KMS-11 (cell line): ENCODE measurements at regions not wholly inside any gene's neighbourhood (a gene's known extent, or its start where the extent isn't known, plus 50 kb on each side); places are given as distances from the start of the nearest gene placed in this dataset.
A peak's percentile ranks its signal among the peaks of the same experiment; 100 is the strongest.

Experiments used
- H2AFZ ChIP-seq: fragments of 200-600 bp; sonication (generic); 2 replicates; pipeline ENCODE4 v1.6.1; 2016; ENCODE audit warnings: antibody characterized with exemption, mixed run types, low read depth
- H3K27ac ChIP-seq: fragments of 200-600 bp; sonication (generic); 2 replicates; pipeline ENCODE4 v1.6.1; 2016; ENCODE audit warnings: mild to moderate bottlenecking, mixed run types
- H3K27me3 ChIP-seq: fragments of 200-600 bp; sonication (generic); 2 replicates; pipeline ENCODE4 v1.6.1; 2017; ENCODE audit warnings: mild to moderate bottlenecking, low read depth, mixed run types, moderate library complexity; ENCODE audit not compliant: insufficient read depth
- H3K36me3 ChIP-seq: fragments of 200-600 bp; sonication (generic); 2 replicates; pipeline ENCODE4 v1.6.1; 2017; ENCODE audit warnings: mild to moderate bottlenecking, mixed run types; ENCODE audit not compliant: insufficient read depth
- H3K4me1 ChIP-seq: fragments of 200-600 bp; sonication (generic); 2 replicates; pipeline ENCODE4 v1.6.1; 2016; ENCODE audit warnings: mild to moderate bottlenecking, low read depth, mixed run types; ENCODE audit not compliant: poor library complexity, severe bottlenecking
- H3K4me2 ChIP-seq: fragments of 200-600 bp; sonication (generic); 2 replicates; pipeline ENCODE4 v1.7.0; 2016; ENCODE audit warnings: mild to moderate bottlenecking, mixed run types
- H3K4me3 ChIP-seq: fragments of 200-600 bp; sonication (generic); IDR thresholded peaks from 2 replicates; pipeline ENCODE4 v1.6.1; 2017; ENCODE audit warnings: low read depth, low read length, mixed read lengths; ENCODE audit not compliant: insufficient read depth
- H3K79me2 ChIP-seq: fragments of 200-600 bp; sonication (generic); 2 replicates; pipeline ENCODE4 v1.6.1; 2016; ENCODE audit warnings: low read depth, mixed run types; ENCODE audit not compliant: insufficient read depth
- H3K9ac ChIP-seq: fragments of 200-600 bp; sonication (generic); 2 replicates; pipeline ENCODE4 v1.6.1; 2016; ENCODE audit warnings: mild to moderate bottlenecking, mixed run types
- H4K20me1 ChIP-seq: fragments of 200-600 bp; sonication (generic); 2 replicates; pipeline ENCODE4 v1.6.1; 2016; ENCODE audit warnings: mild to moderate bottlenecking, mixed run types; ENCODE audit not compliant: insufficient read depth
- TF ChIP-seq, protein P1 (sequence below): fragments of 200-600 bp; sonication (generic); conservative IDR thresholded peaks from 2 replicates; pipeline ENCODE4 v1.6.1; 2017; ENCODE audit warnings: low read depth, mild to moderate bottlenecking, antibody characterized with exemption, low read length, moderate library complexity, mixed read lengths

DNA sequence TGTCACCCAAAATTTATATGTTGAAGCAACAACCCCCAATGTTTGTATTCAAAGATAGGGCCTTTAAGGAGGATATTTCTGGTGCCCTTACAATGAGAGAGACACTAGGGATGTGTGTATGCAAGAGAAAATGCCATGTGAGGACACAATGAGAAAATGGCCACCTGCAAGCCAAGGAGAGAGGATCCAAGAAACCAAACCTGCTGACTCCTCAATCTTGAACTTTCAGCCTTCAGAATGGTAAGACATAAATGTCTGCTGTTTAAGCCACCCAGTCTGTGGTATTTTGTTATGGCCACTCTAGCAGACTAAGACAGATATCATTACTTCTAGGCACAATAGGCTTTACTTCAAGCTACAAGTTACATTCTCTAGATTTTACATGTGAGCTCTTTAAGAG lies 1145.1 kb upstream of the MAP3K7 start:
- Histone ChIP-seq H3K4me1 (peaks cover 7% of the 10 kb centered on the region), H3K27ac (no peak overlapping the region), H4K20me1 (no peaks in the 10 kb centered on the region), H3K36me3 (no peaks in the 10 kb centered on the region), H3K4me2 (no peak overlapping the region), H3K9ac (no peak overlapping the region), H2AFZ (peak overlapping the region; percentile 26; the same call in 1 of the 2 replicates), H3K27me3 (no peaks in the 10 kb centered on the region), H3K79me2 (no peaks in the 10 kb centered on the region), H3K4me3 (no peak overlapping the region)
- TF ChIP-seq, protein P1, sequence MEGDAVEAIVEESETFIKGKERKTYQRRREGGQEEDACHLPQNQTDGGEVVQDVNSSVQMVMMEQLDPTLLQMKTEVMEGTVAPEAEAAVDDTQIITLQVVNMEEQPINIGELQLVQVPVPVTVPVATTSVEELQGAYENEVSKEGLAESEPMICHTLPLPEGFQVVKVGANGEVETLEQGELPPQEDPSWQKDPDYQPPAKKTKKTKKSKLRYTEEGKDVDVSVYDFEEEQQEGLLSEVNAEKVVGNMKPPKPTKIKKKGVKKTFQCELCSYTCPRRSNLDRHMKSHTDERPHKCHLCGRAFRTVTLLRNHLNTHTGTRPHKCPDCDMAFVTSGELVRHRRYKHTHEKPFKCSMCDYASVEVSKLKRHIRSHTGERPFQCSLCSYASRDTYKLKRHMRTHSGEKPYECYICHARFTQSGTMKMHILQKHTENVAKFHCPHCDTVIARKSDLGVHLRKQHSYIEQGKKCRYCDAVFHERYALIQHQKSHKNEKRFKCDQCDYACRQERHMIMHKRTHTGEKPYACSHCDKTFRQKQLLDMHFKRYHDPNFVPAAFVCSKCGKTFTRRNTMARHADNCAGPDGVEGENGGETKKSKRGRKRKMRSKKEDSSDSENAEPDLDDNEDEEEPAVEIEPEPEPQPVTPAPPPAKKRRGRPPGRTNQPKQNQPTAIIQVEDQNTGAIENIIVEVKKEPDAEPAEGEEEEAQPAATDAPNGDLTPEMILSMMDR = no peak

DNA sequence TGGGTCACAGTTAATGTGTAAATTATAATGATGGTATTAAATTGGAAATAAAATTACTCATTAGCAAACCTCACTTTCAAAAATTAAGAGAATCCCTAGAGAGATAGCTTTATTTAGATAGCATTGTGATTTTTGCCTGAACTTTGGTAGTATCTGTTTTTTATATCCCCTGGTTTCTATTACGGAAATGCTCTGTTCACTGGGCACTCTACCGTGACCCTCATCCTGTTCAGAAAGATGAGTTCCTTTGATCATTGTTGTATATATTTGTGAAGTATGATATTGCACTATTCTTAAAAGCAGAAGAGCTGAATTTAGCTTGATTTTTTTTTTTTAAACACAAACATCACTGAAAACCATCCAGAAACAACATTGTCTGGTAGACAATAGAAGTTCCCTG lies 1143.8 kb upstream of the MAP3K7 start:
- H3K4me3 ChIP-seq = no peak overlapping the region
- no peaks in the 10 kb centered on the region for H4K20me1 ChIP-seq
- no peak overlapping the region for H3K27ac ChIP-seq
- H3K36me3 ChIP-seq = no peaks in the 10 kb centered on the region
- H2AFZ ChIP-seq = no peak overlapping the region
- H3K4me1 ChIP-seq = peaks cover 7% of the 10 kb centered on the region
- no peak overlapping the region for H3K9ac ChIP-seq
- H3K79me2 ChIP-seq = no peaks in the 10 kb centered on the region
- H3K4me2 ChIP-seq = no peak overlapping the region
- H3K27me3 ChIP-seq = no peaks in the 10 kb centered on the region
- TF ChIP-seq, protein P1 = no peak

DNA sequence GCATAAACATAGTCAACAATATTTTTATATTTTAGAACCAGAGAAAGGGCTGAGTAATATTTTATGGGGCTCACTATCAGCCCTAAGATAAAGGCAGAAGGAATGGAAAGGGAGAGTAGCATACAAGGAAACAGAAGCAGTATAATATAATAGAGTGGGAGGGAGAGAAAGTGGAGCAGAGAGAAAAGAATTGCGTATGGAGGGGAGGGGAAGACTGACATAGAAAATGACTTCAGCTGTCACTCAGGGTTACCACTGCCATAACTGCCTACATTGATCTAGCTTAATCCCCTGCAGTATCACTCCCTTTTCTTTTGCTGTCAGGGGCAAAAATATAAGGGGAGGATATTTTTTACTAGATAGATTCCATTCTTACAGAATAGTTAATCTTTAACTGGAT lies 1133.5 kb upstream of the MAP3K7 start:
- H3K4me2 ChIP-seq = no peak overlapping the region
- H3K9ac ChIP-seq = no peak overlapping the region
- peaks cover 22% of the 10 kb centered on the region for H3K4me1 ChIP-seq
- H3K27me3 ChIP-seq = no peaks in the 10 kb centered on the region
- TF ChIP-seq, protein P1 = no peak
- no peaks in the 10 kb centered on the region for H4K20me1 ChIP-seq
- H3K79me2 ChIP-seq = no peaks in the 10 kb centered on the region
- H3K36me3 ChIP-seq = no peaks in the 10 kb centered on the region
- no peak overlapping the region for H2AFZ ChIP-seq
- H3K4me3 ChIP-seq = no peak overlapping the region
- H3K27ac ChIP-seq = no peak overlapping the region

DNA sequence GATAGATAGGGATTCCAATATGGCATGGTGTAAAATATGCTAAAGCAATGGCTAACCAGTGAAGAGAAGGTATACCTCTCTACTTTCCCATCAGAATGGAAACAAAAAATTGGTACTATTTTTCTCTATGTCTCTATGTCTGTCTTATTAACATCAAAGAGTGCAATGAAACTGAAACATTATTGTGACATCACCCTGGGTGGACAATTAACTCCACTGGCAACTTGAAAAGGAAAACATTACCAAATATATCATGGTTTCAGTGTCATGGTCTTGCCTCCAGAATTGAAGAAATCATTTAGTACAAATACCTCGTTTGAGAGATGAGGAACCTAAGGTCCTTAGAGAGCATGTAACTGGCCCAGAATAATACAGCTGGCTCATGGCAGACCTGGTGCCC lies 1132.5 kb upstream of the MAP3K7 start:
- no peak overlapping the region for H3K4me2 ChIP-seq
- H3K27ac ChIP-seq = no peak overlapping the region
- H3K36me3 ChIP-seq = no peaks in the 10 kb centered on the region

More for the DNA sequence above, 1132.5 kb upstream of the MAP3K7 start:
- Histone ChIP-seq H3K4me1 (peaks cover 22% of the 10 kb centered on the region), H2AFZ (no peak overlapping the region), H3K4me3 (no peak overlapping the region), H3K79me2 (no peaks in the 10 kb centered on the region), H3K9ac (no peak overlapping the region), H4K20me1 (no peaks in the 10 kb centered on the region), H3K27me3 (no peaks in the 10 kb centered on the region)
- TF ChIP-seq, protein P1 = no peak
